Breast epithelium (tissue), 4 donors: ENCODE measurements at regions not wholly inside any gene's neighbourhood (a gene's known extent, or its start where the extent isn't known, plus 50 kb on each side); places are given as distances from the start of the nearest gene placed in this dataset.

ENCODE experiments used
- DNase-seq, 2 donors: peaks; one replicate each; pipeline ENCODE4 v3.0.0-alpha.2; 2019; ENCODE audit warnings: low spot score in 2 of 2
- H3K27ac ChIP-seq, 2 donors: fragments of 200-600 bp; sonication (generic) in 1 of 2; one replicate each; pipeline ENCODE4 v1.5.1; 2016 to 2019; ENCODE audit warnings: mild to moderate bottlenecking in 1 of 2
- H3K27me3 ChIP-seq, 2 donors: fragments of 200-600 bp; sonication (generic) in 1 of 2; one replicate each; pipeline versions ENCODE4 v1.5.1 to v1.6.0; 2017 to 2019; ENCODE audit warnings: control low read depth in 1 of 2, mild to moderate bottlenecking in 1 of 2
- H3K36me3 ChIP-seq: fragments of 200-600 bp; one replicate; pipeline ENCODE4 v1.5.1; 2019
- H3K4me1 ChIP-seq, 2 donors: fragments of 200-600 bp; sonication (generic); one replicate each; pipeline ENCODE4 v1.5.1; 2016 to 2019; ENCODE audit warnings: control low read depth in 1 of 2
- H3K4me3 ChIP-seq, 3 donors: fragments of 200-600 bp; sonication (generic); 1 replicate in 2 of 3; 2 replicates in 1 of 3; pipeline ENCODE4 v1.5.1; 2016 to 2019; ENCODE audit warnings: mild to moderate bottlenecking in 3 of 3, moderate library complexity in 2 of 3
- H3K9me3 ChIP-seq, 2 donors: fragments of 200-600 bp; sonication (generic) in 1 of 2; one replicate each; pipeline ENCODE4 v1.5.1; 2016 to 2019; ENCODE audit warnings: control low read depth in 1 of 2
- CTCF ChIP-seq, 3 donors: fragments of 450-650 bp; IDR thresholded peaks; one replicate each; pipeline ENCODE4 v1.5.1; 2016 to 2017; ENCODE audit warnings: antibody characterized with exemption in 3 of 3, mild to moderate bottlenecking in 3 of 3, moderate library complexity in 3 of 3
- POLR2A ChIP-seq: fragments of 450-650 bp; IDR thresholded peaks from one replicate; pipeline ENCODE4 v1.6.1; 2016; ENCODE audit warnings: antibody characterized with exemption, mild to moderate bottlenecking, moderate library complexity
- POLR2AphosphoS5 ChIP-seq, 3 donors: sonication (generic); formaldehyde crosslinking; IDR thresholded peaks; one replicate each; pipeline ENCODE4 v1.6.1; 2017; ENCODE audit warnings: antibody characterized with exemption in 3 of 3
- intact Hi-C: fragments of 100-400 bp; cut with DNase I; formaldehyde crosslinking; loops from one replicate; pipeline ENCODE4 v1.15.1; 2023; ENCODE audit warnings: low total_unique reads

GRCh38 chr13:65307056-65307455, 1923.1 kb downstream of the PCDH9 start:
- intact Hi-C loops, result no loop called here
- TF ChIP-seq POLR2AphosphoS5 (IDR thresholded peaks at IDR 0.05) (no peak), POLR2A (no peak), CTCF (IDR thresholded peaks at IDR 0.05) (no peak)
- no peaks in the 10 kb centered on the region for H3K36me3 ChIP-seq

GRCh38 chr13:65302691-65303090, 1927.4 kb downstream of the PCDH9 start:
- Histone ChIP-seq H3K27me3 (no peaks in the 10 kb centered on the region), H3K27ac (no peak overlapping the region), H3K4me3 (no peak overlapping the region), H3K36me3 (no peaks in the 10 kb centered on the region), H3K4me1 (no peaks in the 10 kb centered on the region), H3K9me3 (no peaks in the 10 kb centered on the region)
- TF ChIP-seq CTCF (IDR thresholded peaks at IDR 0.05), result no peak
- intact Hi-C loops, result no loop called here
- DNase-seq, result no peak

More at GRCh38 chr13:65307056-65307455, 1923.1 kb downstream of the PCDH9 start:
- H3K9me3 ChIP-seq, result no peaks in the 10 kb centered on the region
- no peaks in the 10 kb centered on the region for H3K4me1 ChIP-seq
- H3K27ac ChIP-seq, result no peak overlapping the region
- H3K4me3 ChIP-seq, result no peak overlapping the region
- H3K27me3 ChIP-seq, result no peaks in the 10 kb centered on the region
- no peak for DNase-seq

GRCh38 chr13:65301506-65301905, 1928.6 kb downstream of the PCDH9 start:
- H3K4me1 ChIP-seq, result no peaks in the 10 kb centered on the region
- H3K27me3 ChIP-seq, result no peaks in the 10 kb centered on the region
- no peak for DNase-seq
- no peak overlapping the region for H3K27ac ChIP-seq
- H3K9me3 ChIP-seq, result no peaks in the 10 kb centered on the region
- H3K36me3 ChIP-seq, result no peaks in the 10 kb centered on the region
- no peak for TF ChIP-seq POLR2AphosphoS5 (IDR thresholded peaks at IDR 0.05)
- TF ChIP-seq CTCF (IDR thresholded peaks at IDR 0.05), result no peak
- TF ChIP-seq POLR2A, result no peak
- H3K4me3 ChIP-seq, result no peak overlapping the region
- intact Hi-C loops, result no loop called here

GRCh38 chr13:65300220-65300619, 1929.9 kb downstream of the PCDH9 start:
- H3K36me3 ChIP-seq, result no peaks in the 10 kb centered on the region
- TF ChIP-seq POLR2A (no peak), POLR2AphosphoS5 (IDR thresholded peaks at IDR 0.05) (no peak), CTCF (IDR thresholded peaks at IDR 0.05) (no peak)
- H3K4me3 ChIP-seq, result no peak overlapping the region
- H3K27ac ChIP-seq, result no peak overlapping the region
- no peaks in the 10 kb centered on the region for H3K27me3 ChIP-seq
- DNase-seq, result no peak
- intact Hi-C loops, result no loop called here
- H3K4me1 ChIP-seq, result no peaks in the 10 kb centered on the region
- H3K9me3 ChIP-seq, result no peaks in the 10 kb centered on the region

- DNase-seq, result no peak
- Histone ChIP-seq H3K9me3 (no peaks in the 10 kb centered on the region), H3K27ac (no peak overlapping the region), H3K36me3 (no peaks in the 10 kb centered on the region), H3K4me1 (no peaks in the 10 kb centered on the region), H3K27me3 (no peaks in the 10 kb centered on the region), H3K4me3 (no peak overlapping the region)
- no peak for TF ChIP-seq CTCF (IDR thresholded peaks at IDR 0.05)
- TF ChIP-seq POLR2AphosphoS5 (IDR thresholded peaks at IDR 0.05), result no peak
- TF ChIP-seq POLR2A, result no peak
- intact Hi-C loops, result no loop called here
Observed at GRCh38 chr13:65293530-65294198, 1936.5 kb downstream of the PCDH9 start.
